ENCODE measurements at regions not wholly inside any gene's neighbourhood (a gene's known extent, or its start where the extent isn't known, plus 50 kb on each side); places are given as distances from the start of the nearest gene placed in this dataset.
"Not testable (repeated sequence)": the region's sequence is repeated elsewhere in the genome, so short reads cannot be mapped to it uniquely, and the experiment has no call there.

DNA sequence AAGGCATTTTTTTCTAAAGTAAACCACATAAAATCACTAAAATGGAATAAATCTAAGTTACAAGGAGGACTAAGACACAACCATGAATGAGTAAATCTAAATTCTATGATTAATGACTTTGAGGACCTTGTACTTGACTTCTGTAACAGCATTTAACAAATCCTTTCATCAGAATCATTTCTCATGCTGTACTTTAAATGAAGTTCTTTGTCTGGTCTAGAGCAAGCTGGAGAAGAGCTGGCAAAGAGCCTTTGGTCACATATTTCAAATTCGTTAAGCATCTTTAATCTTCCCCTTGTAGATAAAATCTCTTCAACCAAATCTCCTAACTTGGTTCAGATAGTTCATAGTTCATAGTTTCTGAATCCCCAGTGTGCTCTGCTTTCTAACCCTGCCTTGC is 405.4 kb downstream of the PTPRC start:
- no peak for DNase-seq (ENCODE audit: low spot score)

DNA sequence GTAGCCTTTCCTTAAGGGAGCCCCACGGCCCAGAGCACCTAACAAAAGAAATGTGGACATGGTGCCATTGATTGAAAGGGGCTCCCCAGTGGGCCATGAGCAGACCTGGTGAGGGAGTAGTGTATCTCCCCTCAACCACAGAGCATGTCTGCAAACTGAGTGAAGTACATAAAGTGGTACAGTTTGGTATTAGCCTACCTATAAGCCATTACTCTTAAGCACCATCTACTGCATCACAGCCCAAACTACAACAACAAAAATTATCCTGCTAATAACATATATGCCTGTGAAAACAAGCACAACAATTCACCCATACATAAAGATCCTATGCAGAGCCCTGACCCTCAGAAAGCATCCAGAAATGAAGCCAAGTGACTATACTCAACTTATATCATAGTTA is 407.8 kb downstream of the PTPRC start:
- no peak for DNase-seq (ENCODE audit: low spot score)

DNA sequence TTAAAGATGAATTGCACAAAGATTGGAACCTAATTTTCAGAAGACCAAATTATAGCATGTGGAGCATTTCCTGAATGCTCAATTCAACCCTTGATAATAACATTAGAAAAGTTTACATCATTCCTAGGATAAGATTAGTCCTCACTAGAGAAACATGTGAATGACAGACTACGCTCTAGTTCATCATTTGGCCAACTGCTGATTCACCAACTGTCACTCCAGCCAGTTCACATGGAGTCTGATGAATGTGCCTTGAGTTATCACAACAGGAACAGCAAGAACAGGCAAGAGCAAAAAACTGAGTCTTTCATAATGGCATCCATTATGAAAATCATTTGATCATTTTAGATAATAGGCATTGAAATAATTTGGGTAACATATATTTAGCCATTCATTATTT is 415.9 kb downstream of the PTPRC start:
- no peak for DNase-seq (ENCODE audit: low spot score)

DNA sequence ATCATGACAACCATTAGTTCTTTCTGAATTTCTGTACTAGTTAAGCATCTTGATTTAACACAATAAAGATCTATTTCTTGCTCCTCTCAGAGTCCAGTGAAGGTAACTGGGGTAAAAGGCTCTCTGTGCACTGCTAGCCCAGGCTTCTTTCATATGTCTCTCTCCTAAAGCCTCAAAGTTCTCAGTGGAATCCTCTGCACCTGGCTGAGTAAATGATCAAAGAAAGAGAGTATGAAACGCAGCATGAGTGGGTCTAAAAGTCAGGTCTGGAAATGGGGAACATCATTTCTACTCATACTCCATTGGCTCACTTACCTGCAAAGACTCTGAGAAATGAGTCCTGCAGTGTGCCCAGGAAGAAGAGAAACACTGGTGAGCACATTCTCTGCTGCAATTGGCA is 418.5 kb downstream of the PTPRC start:
- DNase-seq (ENCODE audit: low spot score), result no peak

DNA sequence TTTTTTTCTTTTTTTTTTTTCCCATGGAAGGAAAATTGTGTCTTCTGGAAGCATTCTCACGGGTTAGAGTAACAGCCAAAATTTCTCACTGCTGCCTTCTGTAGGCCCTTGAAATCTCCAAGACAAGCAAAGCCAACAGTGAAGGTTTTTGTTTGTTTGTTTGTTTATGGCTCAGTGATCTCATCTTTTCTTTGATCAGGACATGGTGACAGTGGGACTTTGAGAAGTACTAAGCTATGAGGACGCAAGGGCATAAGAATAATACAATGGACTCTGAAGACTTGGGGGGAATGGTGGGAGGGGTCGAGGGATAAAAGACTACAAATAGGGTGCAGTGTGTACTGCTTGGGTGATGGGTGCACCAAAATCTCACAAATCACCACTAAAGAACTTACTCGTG is 419.4 kb downstream of the PTPRC start:
- DNase-seq (ENCODE audit: low spot score), result no peak

DNA sequence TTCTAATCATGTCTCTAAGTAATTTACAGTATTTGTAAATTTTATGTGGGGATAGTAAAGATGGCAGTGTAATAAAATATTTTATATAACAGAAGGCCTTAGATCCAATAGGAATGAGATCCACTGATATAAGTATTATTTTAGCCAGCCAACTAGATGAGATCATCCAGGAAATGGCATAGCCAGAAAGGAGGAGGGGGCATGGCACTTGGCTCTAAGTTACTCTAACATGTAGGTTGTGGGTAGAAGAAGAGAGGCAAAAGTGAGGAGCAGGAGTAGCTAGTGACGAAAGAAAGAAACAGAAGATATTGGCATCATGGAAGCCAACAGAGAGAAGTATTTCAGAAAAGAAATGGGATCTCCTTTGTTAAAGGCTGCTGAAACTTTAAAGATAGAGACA is 426.1 kb downstream of the PTPRC start:
- no peak for DNase-seq (ENCODE audit: low spot score)

DNA sequence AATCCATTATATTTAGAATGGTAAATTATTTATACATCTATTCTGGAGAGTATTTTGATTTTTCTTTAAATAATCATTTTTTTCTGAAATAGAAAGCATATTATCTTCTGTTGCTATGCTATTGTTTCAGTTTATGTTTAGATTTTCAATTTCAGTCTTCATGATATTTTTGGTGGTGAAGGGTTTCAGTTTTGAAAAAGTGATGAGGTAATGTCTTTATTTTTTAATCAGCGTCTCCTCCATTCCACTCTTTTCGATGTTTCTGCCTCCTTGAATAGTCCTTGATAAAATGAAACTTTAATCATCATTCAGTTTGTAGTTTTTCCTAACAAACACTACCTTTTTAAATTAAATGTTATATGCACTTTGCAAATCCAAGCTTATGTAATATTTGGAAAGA is 428.6 kb downstream of the PTPRC start:
- no peak for DNase-seq (ENCODE audit: low spot score)

DNA sequence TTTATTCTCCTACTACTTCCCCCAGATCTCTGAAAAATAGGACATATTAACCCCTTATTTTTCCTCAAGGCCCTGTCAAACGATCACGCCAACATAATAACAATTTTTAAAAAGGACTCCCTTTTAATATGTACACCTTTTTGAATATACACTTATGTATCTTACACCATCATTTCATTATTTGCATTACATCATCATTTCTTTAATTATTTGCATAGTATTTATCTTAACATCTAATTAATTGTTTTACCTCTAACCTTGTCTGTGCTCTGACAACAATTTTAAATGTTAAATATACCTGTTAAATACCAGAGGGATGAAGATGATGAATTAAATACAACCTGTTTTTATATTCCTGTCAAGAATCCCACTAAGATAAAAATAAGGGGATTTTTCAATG is 432.2 kb downstream of the PTPRC start:
- DNase-seq (ENCODE audit: low spot score), result no peak

DNA sequence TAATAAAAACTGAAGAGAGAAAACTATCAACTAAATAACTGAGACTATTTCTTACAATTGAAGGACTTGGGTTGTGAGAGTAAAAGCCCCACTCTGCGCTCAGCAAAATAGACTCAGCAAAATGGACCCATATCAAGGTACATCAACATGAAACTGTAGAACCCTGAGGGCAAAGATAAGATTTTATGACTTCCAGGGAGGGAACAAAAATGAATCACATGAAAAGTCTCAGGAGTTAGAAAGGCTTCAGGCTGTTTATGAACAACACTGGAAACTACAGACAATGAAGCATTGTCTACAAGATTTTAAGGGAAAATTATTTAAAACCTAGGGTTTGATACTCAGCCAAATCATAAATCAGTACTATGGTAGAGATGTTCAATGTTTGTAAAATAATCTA is 434.3 kb downstream of the PTPRC start:
- DNase-seq (ENCODE audit: low spot score), result no peak

DNA sequence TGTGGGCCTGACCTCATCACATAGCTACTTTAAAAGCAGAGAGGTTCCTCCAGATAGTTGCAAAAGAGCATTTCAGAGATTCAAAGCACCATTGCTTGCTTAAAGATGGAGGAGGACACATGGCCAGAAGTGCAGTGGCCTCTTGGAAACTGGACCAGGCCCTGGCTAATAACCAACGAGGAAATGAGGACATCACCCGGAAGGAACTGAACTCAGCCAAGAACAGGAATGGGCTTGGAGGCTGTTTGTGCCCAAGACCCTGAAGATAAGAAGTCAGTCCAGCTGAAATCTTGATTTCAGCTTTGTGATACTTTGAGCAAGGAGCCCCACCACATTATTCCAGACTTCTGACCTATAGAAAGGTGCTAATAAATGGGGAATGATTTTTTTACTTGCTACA is 437.0 kb downstream of the PTPRC start:
- DNase-seq (ENCODE audit: low spot score), result no peak

DNA sequence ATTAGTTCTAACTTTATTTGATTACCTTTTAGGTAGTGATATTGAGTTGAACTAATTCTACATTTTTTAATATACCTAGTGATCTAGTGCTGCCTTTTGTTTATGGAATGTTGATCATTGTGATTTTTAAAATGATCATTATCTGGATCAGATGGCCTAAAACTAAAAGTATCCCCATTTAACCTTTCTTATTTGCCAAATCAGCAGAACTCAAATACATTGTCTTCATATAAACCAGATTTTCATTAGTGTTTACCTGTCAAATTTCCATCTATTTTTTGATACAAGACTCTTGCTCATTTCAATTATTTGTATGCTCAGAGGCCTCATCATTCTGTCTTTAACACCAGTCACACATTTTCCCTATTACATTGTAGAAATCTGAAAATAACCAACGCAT is 441.2 kb downstream of the PTPRC start:
- no peak for DNase-seq (ENCODE audit: low spot score)

DNA sequence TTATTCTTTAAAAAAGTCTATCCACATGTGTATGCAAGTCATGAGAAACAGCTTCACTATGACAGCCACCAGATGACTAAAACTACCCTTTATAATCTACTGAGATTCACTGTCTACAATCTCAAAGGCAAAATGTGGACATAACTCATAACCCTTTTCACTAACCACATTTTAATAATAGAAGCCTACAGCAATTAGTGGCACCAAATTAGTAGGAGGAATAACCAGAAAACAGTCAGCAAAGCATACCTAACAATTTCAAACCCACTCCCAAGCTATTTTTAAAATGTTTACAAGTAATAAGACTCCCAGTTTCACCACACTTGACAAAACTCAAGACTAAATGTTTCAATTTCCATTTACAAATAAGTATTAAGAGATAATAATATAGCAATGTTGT is 442.9 kb downstream of the PTPRC start:
- DNase-seq (ENCODE audit: low spot score), result no peak

DNA sequence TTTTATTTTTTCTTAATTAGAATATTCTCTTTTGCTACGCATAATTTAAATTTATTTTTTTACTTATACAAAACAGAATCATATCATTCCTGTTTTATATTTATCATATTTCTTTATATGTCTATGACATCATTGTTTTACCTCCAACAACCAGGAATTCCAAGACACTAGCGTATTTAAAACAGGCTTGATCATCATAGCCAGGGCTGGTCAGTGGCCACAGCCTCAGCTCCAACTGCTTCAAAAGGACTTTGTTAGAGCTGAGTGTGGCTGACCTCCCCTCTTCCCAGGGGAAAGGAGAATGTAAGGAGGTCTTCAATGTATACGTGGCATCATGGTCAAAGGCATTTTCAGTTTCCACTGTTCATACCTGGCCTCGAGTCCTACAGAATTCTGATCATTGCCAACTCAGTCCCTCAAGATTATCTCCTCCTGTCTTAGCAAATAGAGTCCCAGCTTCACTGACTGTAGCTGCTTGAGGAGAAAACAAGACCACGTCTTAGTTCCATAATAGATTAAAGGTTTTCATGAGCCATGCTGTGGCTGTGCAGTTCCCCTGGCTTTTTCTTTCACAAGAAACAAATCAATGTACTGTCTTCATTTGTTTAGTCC is 444.0 kb downstream of the PTPRC start:
- DNase-seq (ENCODE audit: low spot score), result no peak

DNA sequence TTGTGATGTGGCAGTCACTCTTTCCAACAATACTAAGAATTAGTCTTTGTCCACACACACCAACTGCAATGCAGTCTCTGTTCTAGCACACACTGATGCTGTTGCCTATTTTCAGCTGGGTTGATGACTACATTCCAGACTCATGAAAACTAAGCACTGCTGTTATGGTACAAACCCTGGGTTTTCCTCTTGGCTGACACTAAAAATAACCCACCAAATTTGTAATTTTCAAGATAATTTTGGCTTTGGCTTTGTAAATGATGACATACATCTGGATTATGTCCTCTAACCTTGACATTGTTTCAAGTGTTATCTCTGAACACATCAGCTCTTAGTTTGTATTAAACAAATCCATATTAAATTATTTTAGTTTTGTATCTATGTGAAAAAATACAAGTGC is 444.8 kb downstream of the PTPRC start:
- DNase-seq (ENCODE audit: low spot score), result no peak

DNA sequence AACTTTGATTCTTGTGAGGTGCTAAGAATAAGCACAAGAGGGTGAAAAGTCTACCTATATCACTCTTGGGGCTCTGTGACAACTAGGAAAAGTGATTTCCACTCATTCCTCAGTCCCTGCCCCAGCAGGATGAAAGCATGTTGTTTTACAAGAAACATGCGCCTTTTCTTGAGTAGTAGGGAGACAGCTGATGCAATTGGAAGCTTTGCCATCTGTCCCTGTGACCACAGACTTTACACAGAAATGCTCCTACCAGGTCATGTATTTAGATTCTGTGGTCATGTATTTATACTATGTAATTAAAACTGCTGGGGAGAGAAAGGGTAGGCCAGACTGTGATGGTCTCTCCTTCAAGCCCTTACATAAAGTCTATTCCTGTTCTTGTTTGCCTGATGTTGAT is 445.5 kb downstream of the PTPRC start:
- no peak for DNase-seq (ENCODE audit: low spot score)

DNA sequence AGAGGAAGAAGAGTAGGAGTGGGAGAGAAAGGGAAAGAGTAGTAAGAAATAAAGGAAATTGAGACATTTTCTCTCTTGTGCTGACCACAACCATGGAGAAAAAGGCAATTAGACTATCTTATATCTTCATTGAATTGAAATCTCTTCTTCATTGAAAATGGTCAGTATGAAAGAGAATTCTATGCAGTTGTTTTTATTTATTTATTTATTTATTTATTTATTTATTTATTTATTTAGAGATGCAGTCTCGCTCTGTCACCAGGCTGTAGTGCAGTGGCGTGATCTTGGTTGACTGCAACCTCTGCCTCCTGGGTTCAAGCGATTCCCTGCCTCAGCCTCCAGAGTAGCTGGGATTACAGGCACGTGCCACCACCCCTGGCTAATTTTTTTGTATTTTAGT is 447.1 kb downstream of the PTPRC start:
- DNase-seq (ENCODE audit: low spot score), result no peak

DNA sequence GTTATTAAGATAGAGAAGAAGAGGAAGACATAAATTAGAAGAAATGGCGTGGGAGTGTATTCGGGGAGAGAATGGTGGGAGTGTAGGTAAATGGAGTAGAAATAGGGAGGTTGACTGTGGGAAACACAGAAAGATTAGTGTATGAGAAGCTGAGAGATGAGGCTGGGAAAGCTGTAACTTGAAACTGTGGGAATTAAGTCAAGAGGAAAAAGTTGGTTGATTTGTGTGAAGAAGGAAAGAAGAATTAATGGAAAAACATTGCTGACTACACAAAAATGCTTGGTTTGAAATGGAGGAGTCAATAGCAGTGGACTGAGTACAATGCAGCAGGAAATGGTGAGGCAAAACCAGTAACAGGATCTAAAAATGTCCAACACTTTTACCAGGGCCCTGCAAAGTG is 448.3 kb downstream of the PTPRC start:
- DNase-seq (ENCODE audit: low spot score), result no peak

DNA sequence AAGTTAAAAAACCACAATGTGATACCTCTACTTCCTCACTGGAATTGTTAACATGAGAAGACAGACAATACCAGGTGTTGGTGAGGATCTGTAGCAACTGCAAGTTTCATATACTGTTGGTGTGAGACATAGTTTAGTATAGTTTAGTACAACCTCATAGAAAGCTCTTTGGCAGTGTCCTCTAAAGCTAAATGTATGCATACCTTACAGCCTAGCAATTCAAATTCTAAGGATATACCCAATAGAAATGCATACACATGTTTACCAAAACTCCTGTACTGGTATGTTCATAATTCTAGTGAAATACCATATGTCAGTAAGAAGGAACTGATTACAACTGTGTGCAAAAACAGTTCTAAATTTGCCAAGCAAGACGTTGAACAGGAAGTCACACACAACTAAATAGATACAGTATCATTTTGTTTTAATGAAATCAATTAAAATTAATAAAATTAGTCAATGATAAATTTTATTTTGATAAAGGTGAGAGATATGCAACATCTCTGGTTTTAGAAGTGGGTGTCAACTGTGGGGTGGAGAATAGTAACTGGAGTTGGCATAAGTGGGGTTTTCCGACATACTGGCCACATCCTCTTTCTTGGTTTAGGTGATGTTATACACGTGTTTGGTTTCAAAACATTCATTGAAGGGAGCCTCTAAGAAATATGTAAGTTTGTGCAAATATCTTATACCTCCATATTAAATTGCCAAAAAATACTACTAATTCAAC is 450.7 kb downstream of the PTPRC start:
- no peak for DNase-seq (ENCODE audit: low spot score)

DNA sequence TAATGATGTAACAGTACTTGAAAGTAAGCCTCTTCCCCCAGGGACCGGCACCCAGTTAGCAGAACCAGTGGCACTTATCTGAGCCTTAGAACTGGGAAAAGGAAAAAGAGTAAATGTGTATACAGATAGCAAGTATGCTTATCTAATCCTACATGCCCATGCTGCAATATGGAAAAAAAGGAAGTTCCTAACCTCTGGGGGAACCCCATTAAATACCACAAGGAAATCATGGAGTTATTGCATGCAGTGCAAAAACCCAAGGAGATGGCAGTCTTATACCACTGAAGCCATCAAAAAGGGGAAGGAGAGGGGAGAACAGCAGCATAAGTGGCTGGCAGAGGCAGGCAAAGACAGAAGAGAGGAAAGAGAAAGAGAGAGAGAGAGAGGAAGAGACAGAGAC is 456.8 kb downstream of the PTPRC start:
- DNase-seq (ENCODE audit: low spot score), result not testable (repeated sequence)

DNA sequence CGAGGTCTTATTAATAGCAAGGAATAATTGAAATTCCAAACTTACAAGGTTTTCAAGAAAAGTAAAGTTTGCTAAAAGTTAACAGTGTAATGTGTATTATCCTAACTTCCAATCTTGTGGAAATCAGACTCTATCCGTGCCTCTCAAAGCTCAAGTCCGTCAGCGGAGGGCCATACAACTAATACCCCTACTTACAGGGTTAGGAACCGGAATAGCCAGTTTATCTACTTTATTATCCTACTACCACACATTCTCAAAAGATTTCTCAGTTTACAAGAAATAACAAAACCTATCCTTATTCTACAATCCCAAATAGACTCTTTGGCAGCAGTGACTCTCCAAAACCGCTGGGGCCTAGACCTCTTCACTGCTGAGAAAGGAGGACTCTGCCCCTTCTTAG is 457.8 kb downstream of the PTPRC start:
- DNase-seq (ENCODE audit: low spot score), result no peak

DNA sequence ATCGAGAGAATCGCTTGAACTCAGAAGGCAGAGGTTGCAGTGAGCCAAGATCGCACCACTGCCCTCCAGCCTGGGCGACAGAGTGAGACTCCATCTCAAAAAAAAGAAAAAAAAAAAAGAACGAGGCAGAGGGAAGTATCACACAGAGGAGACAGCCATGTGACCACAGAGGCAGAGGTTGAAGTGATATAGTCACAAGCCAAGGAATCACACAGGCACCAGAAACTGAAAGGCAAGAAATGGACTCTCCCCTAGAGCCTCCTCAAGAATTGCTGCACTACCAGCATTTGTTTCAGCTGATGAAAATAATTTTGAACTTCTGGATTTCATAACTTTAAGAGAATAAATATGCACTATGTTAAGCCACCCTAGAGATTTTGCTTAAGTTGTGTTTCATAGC is 459.6 kb downstream of the PTPRC start:
- no peak for DNase-seq (ENCODE audit: low spot score)

DNA sequence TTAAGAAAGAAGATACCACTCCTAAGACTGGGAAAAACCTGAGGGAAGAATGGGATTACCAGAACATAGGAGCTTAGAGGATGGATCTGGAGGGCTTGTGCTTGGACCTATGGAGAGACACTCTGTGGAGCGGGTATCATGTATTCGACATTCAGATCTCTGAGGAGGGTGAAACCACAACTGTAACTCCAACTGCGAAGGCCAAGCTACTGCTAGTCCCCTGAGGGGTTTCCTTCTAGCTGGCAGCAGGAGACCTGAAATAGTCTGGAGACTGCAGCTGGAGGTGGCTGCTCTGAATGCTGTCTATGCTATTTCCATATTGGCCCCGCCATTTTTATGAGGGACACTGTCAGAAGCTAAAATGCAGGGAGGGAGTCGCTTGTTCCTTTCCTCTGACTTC is 462.3 kb downstream of the PTPRC start:
- DNase-seq (ENCODE audit: low spot score), result no peak

DNA sequence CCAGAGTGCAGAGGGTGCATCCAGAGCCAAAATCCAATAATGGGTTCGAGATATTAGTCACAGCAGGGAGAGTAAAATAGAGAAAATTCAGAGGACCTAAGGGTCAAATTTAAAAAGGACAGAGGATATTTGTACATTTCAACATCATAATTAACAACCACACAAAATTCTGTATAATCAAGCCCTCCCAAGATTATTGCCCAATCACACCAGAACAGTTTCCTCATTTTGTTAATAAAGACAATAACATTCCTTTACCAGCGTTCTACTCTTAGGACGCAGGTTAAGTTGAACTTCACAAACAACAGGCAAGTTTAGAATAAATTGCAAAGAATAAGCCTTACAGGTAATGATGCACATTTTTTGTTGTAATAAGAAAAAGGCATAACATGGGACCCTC is 462.8 kb downstream of the PTPRC start:
- no peak for DNase-seq (ENCODE audit: low spot score)

DNA sequence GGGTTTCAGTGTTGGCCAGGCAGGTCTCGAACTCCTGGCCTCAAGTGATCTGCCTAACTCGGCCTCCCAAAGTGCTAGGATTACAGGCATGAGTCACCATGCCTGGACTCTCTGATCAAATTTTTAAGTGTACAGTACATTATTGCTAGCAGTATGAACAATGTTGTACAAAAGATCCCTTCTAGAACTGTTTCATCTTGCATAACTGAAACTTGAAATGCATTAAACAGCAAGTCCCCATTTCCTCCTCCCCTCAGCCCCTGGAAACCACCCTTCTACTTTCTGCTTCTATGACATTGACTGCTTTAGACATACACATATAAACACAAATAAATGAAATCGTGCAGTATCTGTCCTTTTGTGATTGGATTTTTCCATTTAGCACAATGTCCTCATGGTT is 463.4 kb downstream of the PTPRC start:
- DNase-seq (ENCODE audit: low spot score), result no peak
